ENCODE measurements at regions not wholly inside any gene's neighbourhood (a gene's known extent, or its start where the extent isn't known, plus 50 kb on each side); places are given as distances from the start of the nearest gene placed in this dataset.
"Not testable (repeated sequence)": the region's sequence is repeated elsewhere in the genome, so short reads cannot be mapped to it uniquely, and the experiment has no call there.

DNA sequence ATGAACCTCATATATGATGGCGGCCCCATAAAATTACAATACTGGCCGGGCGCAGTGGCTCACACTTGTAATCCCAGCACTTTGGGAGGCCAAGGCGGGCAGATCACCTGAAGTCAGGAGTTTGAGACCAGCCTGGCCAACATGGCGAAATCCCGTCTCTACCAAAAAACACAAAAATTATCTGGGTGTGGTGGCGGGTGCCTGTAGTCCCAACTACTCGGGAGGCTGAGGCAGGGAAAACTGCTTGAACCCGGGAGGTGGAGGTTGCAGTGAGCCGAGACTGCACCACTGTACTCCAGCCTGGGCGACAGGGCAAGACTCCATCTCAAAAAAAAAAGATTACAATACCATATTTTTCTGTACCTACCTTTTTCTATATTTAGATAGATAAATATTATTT is 1345.5 kb downstream of the BRD1 start:
- TF ChIP-seq CTCF, POLR2A, EP300 (IDR thresholded peaks at IDR 0.05): not testable (repeated sequence)
